ENCODE measurements at regions not wholly inside any gene's neighbourhood (a gene's known extent, or its start where the extent isn't known, plus 50 kb on each side); places are given as distances from the start of the nearest gene placed in this dataset.

- TF ChIP-seq REST (IDR thresholded peaks at IDR 0.05; ENCODE audit: low read depth, low read length) (no peak), POLR2AphosphoS5 (IDR thresholded peaks at IDR 0.05; ENCODE audit: low read depth, low read length) (no peak), JUND (IDR thresholded peaks at IDR 0.05) (no peak), EP300 (IDR thresholded peaks at IDR 0.05; ENCODE audit: borderline replicate concordance in 1 of 2, low read depth in 1 of 2, low read length in 1 of 2) (no peak), RFX5 (IDR thresholded peaks at IDR 0.05; ENCODE audit: low read length) (no peak), RCOR1 (IDR thresholded peaks at IDR 0.05; ENCODE audit: low read length) (no peak), TAF1 (IDR thresholded peaks at IDR 0.05; ENCODE audit: borderline replicate concordance, low read depth, low read length) (no peak), NFIC (IDR thresholded peaks at IDR 0.05; ENCODE audit: borderline replicate concordance) (no peak), YY1 (IDR thresholded peaks at IDR 0.05; ENCODE audit: low read depth) (no peak), RAD21 (IDR thresholded peaks at IDR 0.05; ENCODE audit: low read length) (no peak)
- TF ChIP-seq, protein P1, sequence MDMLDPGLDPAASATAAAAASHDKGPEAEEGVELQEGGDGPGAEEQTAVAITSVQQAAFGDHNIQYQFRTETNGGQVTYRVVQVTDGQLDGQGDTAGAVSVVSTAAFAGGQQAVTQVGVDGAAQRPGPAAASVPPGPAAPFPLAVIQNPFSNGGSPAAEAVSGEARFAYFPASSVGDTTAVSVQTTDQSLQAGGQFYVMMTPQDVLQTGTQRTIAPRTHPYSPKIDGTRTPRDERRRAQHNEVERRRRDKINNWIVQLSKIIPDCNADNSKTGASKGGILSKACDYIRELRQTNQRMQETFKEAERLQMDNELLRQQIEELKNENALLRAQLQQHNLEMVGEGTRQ (IDR thresholded peaks at IDR 0.05; ENCODE audit: borderline replicate concordance, low read depth, low read length), result no peak
- TF ChIP-seq, protein P2, sequence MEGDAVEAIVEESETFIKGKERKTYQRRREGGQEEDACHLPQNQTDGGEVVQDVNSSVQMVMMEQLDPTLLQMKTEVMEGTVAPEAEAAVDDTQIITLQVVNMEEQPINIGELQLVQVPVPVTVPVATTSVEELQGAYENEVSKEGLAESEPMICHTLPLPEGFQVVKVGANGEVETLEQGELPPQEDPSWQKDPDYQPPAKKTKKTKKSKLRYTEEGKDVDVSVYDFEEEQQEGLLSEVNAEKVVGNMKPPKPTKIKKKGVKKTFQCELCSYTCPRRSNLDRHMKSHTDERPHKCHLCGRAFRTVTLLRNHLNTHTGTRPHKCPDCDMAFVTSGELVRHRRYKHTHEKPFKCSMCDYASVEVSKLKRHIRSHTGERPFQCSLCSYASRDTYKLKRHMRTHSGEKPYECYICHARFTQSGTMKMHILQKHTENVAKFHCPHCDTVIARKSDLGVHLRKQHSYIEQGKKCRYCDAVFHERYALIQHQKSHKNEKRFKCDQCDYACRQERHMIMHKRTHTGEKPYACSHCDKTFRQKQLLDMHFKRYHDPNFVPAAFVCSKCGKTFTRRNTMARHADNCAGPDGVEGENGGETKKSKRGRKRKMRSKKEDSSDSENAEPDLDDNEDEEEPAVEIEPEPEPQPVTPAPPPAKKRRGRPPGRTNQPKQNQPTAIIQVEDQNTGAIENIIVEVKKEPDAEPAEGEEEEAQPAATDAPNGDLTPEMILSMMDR (IDR thresholded peaks at IDR 0.05), result no peak
Measured at GRCh38 chr3:106806964-106807363, 570.3 kb upstream of the CCDC54 start.

Measured in SK-N-SH (cell line).